Activated naive CD4-positive, alpha-beta T cell treated with anti-CD3 and anti-CD28 coated beads for 36 hours (primary cell): ENCODE measurements at regions not wholly inside any gene's neighbourhood (a gene's known extent, or its start where the extent isn't known, plus 50 kb on each side); places are given as distances from the start of the nearest gene placed in this dataset.

ENCODE experiments used
- CTCF ChIA-PET: fragments of 350-600 bp; sonication (Branson Sonifier 250); formaldehyde crosslinking; loops from one replicate; lab custom pipeline; 2021; ENCODE audit warnings: antibody characterized with exemption; lab: Charles Lee
- DNase-seq: peaks from one replicate; pipeline ENCODE4 v3.0.0-alpha.2; 2020
- H3K27ac Mint-ChIP-seq: one replicate; pipeline ENCODE4 v1.8.0; 2021; ENCODE audit warnings: mild to moderate bottlenecking, mixed read lengths
- H3K27me3 Mint-ChIP-seq: one replicate; pipeline ENCODE4 v1.8.0; 2021; ENCODE audit warnings: low read depth, mixed read lengths
- H3K36me3 Mint-ChIP-seq: one replicate; pipeline ENCODE4 v1.8.0; 2021; ENCODE audit warnings: low read depth, mixed read lengths
- H3K4me1 Mint-ChIP-seq: one replicate; pipeline ENCODE4 v1.8.0; 2021; ENCODE audit warnings: low read depth, mixed read lengths
- H3K4me3 Mint-ChIP-seq: one replicate; pipeline ENCODE4 v1.8.0; 2021; ENCODE audit warnings: mild to moderate bottlenecking, moderate library complexity, mixed read lengths
- H3K9me3 Mint-ChIP-seq: one replicate; pipeline ENCODE4 v1.8.0; 2021; ENCODE audit warnings: mixed read lengths
- intact Hi-C: fragments of 100-400 bp; cut with micrococcal nuclease; formaldehyde crosslinking; loops from one replicate; pipeline ENCODE4 v1.15.1; 2023

DNA sequence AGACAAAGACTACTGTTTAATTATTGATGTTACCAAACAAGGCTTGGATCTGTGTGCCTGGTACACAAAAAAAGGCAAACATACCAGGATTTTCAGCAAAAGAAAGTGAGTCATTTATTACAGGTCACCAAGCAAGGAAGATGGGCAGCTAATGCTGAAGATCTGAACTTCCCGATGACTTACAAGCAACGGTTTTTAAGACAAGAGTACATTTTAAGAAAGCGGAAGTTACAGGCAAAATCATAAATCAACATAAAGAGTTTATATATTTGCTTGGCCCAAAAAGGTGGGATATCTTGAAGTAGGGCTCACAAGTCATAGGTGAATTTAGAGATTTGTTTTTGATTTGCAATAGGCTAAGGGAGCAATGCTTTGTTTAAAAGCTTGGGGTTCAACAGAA lies 125.4 kb upstream of the SPATA16 start:
- no peaks in the 10 kb centered on the region for H3K27me3 Mint-ChIP-seq
- H3K9me3 Mint-ChIP-seq, result no peaks in the 10 kb centered on the region
- intact Hi-C loops, result no loop called here
- CTCF ChIA-PET, result no interaction called here
- DNase-seq, result no peak
- no peaks in the 10 kb centered on the region for H3K36me3 Mint-ChIP-seq
- no peak overlapping the region for H3K27ac Mint-ChIP-seq
- H3K4me1 Mint-ChIP-seq, result no peaks in the 10 kb centered on the region
- no peak overlapping the region for H3K4me3 Mint-ChIP-seq

DNA sequence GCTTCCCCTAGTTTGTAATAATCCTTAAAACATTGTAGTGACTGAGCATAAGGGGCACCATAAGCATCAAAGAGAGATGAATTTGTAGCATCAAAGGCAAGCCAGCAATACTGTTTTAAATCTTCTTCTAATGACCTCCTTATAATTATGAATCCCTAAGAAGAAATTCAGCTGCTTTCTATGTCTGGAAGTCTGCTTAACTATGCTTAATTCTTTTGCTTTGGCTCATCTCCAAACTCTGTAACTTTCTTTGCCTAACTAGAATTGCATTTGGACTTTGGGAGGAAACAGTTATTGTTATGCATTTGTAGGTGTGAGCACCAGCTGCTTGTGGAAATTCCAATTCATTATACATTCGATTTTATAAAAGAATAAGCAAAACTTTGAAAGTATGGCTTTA lies 117.7 kb upstream of the SPATA16 start:
- H3K4me1 Mint-ChIP-seq, result no peaks in the 10 kb centered on the region
- DNase-seq, result no peak
- H3K9me3 Mint-ChIP-seq, result peaks cover 5% of the 10 kb centered on the region
- H3K27ac Mint-ChIP-seq, result no peak overlapping the region
- intact Hi-C loops, result no loop called here
- no peaks in the 10 kb centered on the region for H3K27me3 Mint-ChIP-seq
- no peak overlapping the region for H3K4me3 Mint-ChIP-seq
- CTCF ChIA-PET, result interaction anchor here (0.6 kb wide), 2 partner anchors 15 to 24 kb away, joined by 3 read pairs; no protein-coding TSS in a partner anchor
- H3K36me3 Mint-ChIP-seq, result no peaks in the 10 kb centered on the region

DNA sequence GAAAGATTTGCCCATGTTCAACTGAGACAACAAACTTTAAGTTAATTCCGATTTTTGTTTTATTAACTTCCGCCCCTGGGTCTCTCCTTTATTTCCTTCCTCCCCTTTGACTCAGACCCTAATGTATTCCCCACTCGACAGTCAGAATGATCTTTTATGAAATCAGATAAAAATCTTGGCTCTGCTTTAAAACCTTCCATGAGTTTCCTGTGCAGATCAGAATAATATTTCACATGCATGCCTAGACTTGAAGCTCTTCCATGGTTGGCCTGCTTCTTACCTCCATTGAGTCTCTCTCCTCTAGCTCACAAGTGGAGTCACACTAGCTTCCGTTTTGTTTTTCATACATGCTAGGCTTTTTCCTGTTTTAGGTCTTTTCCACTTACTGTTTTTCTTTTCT lies 116.8 kb upstream of the SPATA16 start:
- Mint-ChIP-seq H3K4me3 (no peak overlapping the region), H3K9me3 (peaks cover 5% of the 10 kb centered on the region), H3K4me1 (no peaks in the 10 kb centered on the region), H3K27me3 (no peaks in the 10 kb centered on the region), H3K36me3 (no peaks in the 10 kb centered on the region), H3K27ac (no peak overlapping the region)
- CTCF ChIA-PET, result no interaction called here
- intact Hi-C loops, result no loop called here
- DNase-seq, result no peak

DNA sequence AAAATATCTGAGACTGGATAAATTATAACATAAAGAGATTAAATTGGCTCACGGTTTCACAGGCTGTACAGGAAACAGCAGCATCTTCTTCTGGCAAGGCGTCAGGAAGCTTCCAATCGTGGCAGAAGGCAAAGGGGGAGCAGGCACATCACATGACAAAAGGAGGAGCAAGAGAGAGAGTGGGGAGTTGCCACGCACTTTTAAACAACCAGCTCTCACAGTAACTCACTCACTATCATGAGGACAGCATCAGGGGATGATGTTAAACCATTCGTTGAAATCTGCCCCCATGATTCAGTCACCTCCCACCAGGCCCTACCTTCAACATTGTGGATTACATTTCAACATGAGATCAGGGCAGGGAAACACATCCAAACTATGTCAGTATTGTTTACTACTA lies 114.5 kb upstream of the SPATA16 start:
- Mint-ChIP-seq H3K4me1 (no peaks in the 10 kb centered on the region), H3K27me3 (no peaks in the 10 kb centered on the region), H3K4me3 (no peak overlapping the region), H3K27ac (no peak overlapping the region), H3K9me3 (peaks cover 5% of the 10 kb centered on the region), H3K36me3 (no peaks in the 10 kb centered on the region)
- CTCF ChIA-PET, result no interaction called here
- no peak for DNase-seq
- intact Hi-C loops, result no loop called here

DNA sequence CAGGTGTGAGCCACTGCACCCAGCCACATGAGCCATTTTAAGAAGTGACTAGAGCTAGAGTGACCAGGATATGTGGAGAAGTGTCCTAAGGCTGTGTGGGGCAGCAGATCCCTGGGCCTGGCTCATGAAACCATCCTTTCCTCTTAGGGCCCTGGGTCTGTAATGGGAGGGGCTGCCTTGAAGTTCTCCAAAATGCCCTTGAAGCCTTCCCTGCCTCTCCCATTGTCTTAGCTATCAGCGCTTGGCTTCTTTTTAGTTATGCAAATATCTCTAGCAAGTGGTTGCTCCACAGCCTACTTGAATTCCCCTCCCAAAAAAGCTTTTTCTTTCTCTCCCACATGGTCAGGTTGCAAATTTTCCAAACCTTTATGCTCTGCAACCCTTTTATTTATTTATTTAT lies 112.4 kb upstream of the SPATA16 start:
- intact Hi-C loops, result no loop called here
- Mint-ChIP-seq H3K36me3 (no peaks in the 10 kb centered on the region), H3K27me3 (no peaks in the 10 kb centered on the region), H3K4me1 (no peaks in the 10 kb centered on the region), H3K4me3 (no peak overlapping the region), H3K27ac (no peak overlapping the region), H3K9me3 (peaks cover 4% of the 10 kb centered on the region)
- DNase-seq, result no peak
- CTCF ChIA-PET, result no interaction called here

DNA sequence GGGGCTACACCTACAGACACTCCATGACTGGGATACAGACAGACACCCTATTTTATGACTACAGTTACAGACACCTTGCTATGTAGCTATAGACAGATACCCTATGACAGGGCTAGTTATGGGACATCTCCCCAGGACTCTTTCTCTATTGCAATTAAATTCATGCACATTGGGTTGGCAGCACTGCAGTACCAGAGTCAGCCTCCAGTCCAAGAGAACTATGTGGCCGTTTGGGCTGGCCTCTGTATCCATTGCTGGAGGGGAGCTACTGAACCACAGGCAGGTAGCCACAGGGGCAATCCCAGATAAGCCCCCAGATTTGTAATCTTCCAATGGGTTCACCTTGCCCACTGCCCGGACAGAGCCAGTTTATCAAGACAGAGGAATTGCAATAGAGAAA lies 108.4 kb upstream of the SPATA16 start:
- CTCF ChIA-PET, result no interaction called here
- Mint-ChIP-seq H3K36me3 (no peaks in the 10 kb centered on the region), H3K27ac (no peak overlapping the region), H3K4me1 (no peaks in the 10 kb centered on the region), H3K27me3 (no peaks in the 10 kb centered on the region), H3K4me3 (no peak overlapping the region), H3K9me3 (no peaks in the 10 kb centered on the region)
- intact Hi-C loops, result no loop called here
- DNase-seq, result no peak

DNA sequence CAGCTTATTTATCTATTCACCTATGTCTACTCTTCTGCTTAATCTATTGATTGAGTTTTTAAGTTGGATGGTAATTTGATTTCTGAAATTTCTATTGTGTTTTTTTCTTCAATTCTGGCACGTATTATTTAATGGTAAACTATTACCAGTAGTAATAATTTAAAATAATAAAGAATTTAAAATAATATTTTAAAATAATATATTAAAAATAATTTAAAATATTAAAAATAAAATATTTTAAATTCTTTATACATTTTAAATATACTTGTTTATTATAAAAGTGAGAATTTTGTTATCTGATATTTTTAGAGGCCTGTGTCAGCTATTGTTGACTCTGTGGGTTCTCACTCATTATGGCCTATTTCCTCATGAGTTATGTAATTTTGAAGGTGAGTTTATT lies 100.7 kb upstream of the SPATA16 start:
- no peak overlapping the region for H3K4me3 Mint-ChIP-seq
- no peaks in the 10 kb centered on the region for H3K36me3 Mint-ChIP-seq
- no peak for DNase-seq
- H3K4me1 Mint-ChIP-seq, result no peaks in the 10 kb centered on the region
- CTCF ChIA-PET, result no interaction called here
- no peaks in the 10 kb centered on the region for H3K9me3 Mint-ChIP-seq
- H3K27ac Mint-ChIP-seq, result no peak overlapping the region
- no peaks in the 10 kb centered on the region for H3K27me3 Mint-ChIP-seq
- intact Hi-C loops, result no loop called here

DNA sequence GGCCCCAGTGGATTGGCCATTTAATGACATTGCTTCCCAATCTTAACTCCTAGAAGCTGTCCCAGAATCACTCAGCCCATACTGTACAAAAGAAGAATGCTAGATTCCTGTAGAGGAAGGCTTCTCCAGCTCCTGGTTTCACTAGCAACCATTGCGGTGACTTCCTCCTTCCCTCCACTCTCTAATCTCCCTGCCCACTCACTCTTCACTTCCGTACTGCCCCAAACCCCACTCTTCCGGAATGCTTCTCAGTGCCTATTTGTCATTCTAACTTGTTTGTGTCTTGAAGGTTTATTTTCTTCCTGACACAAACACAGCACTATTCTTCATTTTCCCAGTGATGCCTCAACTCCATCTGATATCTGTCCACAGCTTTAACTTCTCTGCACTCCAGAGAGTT lies 97.1 kb upstream of the SPATA16 start:
- Mint-ChIP-seq H3K27ac (no peak overlapping the region), H3K9me3 (no peaks in the 10 kb centered on the region), H3K4me1 (no peaks in the 10 kb centered on the region), H3K36me3 (no peaks in the 10 kb centered on the region), H3K4me3 (no peak overlapping the region), H3K27me3 (no peaks in the 10 kb centered on the region)
- intact Hi-C loops, result no loop called here
- CTCF ChIA-PET, result no interaction called here
- DNase-seq, result no peak

DNA sequence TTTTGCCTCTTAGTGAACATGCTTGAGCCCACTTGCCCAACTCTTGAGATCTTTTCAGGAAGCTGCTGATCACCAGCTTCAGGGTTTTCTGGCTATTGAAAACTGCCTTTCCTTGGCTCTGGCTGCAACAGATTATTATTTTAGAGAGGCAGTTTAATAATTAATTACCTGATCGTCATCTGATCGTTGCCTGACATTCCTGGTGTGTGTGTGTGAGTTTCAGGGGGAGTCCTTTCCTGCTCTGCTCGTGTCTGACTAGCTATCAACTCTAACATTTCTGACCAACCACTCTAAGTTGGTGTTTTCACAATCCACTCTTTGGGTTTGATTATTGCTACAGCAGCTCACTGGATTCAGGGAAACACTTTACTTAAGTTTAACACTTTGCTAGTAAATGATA lies 84.3 kb upstream of the SPATA16 start:
- Mint-ChIP-seq H3K4me3 (no peak overlapping the region), H3K27me3 (no peaks in the 10 kb centered on the region), H3K9me3 (peaks cover 5% of the 10 kb centered on the region), H3K27ac (no peak overlapping the region), H3K36me3 (no peaks in the 10 kb centered on the region), H3K4me1 (no peaks in the 10 kb centered on the region)
- CTCF ChIA-PET, result no interaction called here
- intact Hi-C loops, result no loop called here
- no peak for DNase-seq

DNA sequence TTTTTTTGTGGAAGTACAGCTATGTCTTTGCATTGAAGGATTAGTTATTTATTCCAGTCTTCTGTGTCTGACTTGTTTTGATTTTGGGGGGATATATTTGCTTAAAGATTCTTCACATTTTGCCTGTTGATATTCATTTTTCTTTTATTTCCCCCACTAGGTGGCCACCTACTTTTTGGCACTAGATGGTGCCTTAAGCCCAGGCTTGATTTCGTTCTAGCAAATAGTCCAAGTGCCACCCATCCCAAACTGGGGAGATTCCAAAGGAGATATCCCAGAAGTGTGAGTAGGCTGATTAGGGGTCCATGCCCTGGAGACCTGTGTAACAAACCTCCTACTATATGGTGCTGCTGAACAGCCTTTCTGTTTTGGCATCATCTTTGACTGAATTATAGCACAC lies 80.0 kb upstream of the SPATA16 start:
- no peak for DNase-seq
- no peaks in the 10 kb centered on the region for H3K27me3 Mint-ChIP-seq
- intact Hi-C loops, result no loop called here
- H3K27ac Mint-ChIP-seq, result no peak overlapping the region
- H3K9me3 Mint-ChIP-seq, result peaks cover 5% of the 10 kb centered on the region
- no peaks in the 10 kb centered on the region for H3K36me3 Mint-ChIP-seq
- CTCF ChIA-PET, result interaction anchor here (0.6 kb wide), 1 partner anchor 333 kb away, joined by 3 read pairs; no protein-coding TSS in a partner anchor
- H3K4me3 Mint-ChIP-seq, result no peak overlapping the region
- H3K4me1 Mint-ChIP-seq, result no peaks in the 10 kb centered on the region

DNA sequence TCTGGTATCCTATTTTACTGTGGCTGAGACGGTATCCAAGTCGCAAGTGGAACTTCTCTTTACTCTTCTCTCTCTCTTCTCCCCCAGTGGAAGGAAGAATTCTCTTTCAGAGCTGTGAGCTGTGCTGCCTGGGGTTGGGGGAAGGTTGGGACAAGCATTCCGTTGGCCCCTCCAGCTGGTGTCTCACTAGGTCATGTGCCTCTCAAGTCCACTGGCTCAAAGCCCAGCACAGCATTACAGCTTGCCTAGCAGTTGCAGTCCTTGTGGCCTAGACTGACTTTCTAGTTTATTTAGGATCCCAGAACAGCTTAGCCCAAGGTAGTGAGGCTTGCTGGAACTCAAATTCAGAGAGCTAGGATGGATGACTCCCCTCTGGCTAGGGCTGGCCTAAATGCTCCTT lies 76.1 kb upstream of the SPATA16 start:
- Mint-ChIP-seq H3K36me3 (no peaks in the 10 kb centered on the region), H3K4me1 (no peaks in the 10 kb centered on the region), H3K9me3 (peaks cover 5% of the 10 kb centered on the region), H3K4me3 (no peak overlapping the region), H3K27ac (no peak overlapping the region), H3K27me3 (no peaks in the 10 kb centered on the region)
- intact Hi-C loops, result no loop called here
- DNase-seq, result no peak
- CTCF ChIA-PET, result no interaction called here

DNA sequence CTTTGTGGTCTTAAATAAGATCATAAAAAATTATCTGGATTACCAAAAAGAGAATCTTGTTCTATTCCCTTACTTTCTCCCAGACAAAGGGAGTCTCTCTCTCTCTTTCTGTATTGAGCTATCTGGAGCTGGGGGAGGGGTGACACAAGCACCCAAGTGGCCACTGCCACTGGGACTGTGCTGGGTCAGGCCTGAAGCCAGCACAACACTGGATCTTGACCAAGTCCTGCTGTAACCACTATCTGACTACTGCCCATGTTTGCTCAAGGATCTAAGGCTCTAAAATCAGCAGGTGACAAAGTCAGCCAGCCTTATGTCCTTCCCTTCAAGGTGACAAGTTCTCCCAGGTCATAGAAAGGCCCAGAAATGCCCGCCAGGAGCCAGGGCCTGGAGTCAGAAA lies 75.0 kb upstream of the SPATA16 start:
- no peak overlapping the region for H3K27ac Mint-ChIP-seq
- H3K4me1 Mint-ChIP-seq, result no peaks in the 10 kb centered on the region
- no peak overlapping the region for H3K4me3 Mint-ChIP-seq
- intact Hi-C loops, result no loop called here
- no peaks in the 10 kb centered on the region for H3K36me3 Mint-ChIP-seq
- H3K9me3 Mint-ChIP-seq, result peaks cover 5% of the 10 kb centered on the region
- no peak for DNase-seq
- no peaks in the 10 kb centered on the region for H3K27me3 Mint-ChIP-seq
- CTCF ChIA-PET, result no interaction called here

DNA sequence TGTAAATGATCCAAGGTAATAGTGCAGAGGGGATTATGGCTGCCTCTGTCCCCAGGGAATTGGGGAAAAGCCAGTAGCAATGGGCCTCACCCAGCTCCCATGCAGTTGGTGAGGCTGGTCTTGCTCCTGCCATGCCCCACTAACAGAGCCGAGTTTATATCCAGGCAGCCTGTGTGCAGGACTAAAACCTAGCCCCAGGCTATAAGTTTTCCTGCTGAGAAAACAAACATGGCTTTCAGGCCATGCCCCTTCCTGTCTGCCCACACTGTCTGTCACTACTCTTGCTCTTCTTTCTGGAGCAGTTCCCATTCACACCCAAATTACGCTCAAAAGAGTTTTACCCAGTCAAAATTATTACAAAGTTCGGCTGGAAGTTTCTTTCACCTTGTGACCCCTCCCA lies 73.5 kb upstream of the SPATA16 start:
- intact Hi-C loops, result no loop called here
- no peaks in the 10 kb centered on the region for H3K27me3 Mint-ChIP-seq

DNA sequence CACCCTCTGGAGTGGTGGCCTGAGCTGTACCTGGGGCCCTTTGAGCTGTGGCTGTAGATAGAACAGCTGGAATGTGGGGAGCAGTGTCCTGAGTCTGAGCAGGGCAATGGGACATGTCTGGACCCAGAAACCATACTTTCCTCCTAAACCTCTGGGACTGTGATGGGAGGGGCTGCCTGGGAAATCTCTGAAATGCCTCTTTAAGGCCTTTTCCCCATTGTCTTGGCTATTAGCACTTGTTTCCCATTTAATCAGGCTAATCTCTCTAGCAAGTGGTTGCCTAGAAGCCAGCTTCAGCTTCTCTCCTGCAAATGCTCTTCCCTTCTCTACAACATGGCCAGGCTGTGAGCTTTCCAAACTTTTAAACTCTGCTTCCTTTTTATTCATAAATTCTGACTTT lies 58.5 kb upstream of the SPATA16 start:
- no peak overlapping the region for H3K27ac Mint-ChIP-seq
- H3K27me3 Mint-ChIP-seq, result no peaks in the 10 kb centered on the region
- CTCF ChIA-PET, result no interaction called here
- H3K4me3 Mint-ChIP-seq, result no peak overlapping the region
- no peaks in the 10 kb centered on the region for H3K4me1 Mint-ChIP-seq
- H3K36me3 Mint-ChIP-seq, result no peaks in the 10 kb centered on the region
- intact Hi-C loops, result no loop called here
- DNase-seq, result no peak
- peaks cover 10% of the 10 kb centered on the region for H3K9me3 Mint-ChIP-seq

More for the DNA sequence above, 73.5 kb upstream of the SPATA16 start:
- Mint-ChIP-seq H3K4me1 (no peaks in the 10 kb centered on the region), H3K4me3 (no peak overlapping the region), H3K9me3 (no peaks in the 10 kb centered on the region), H3K27ac (no peak overlapping the region), H3K36me3 (no peaks in the 10 kb centered on the region)
- CTCF ChIA-PET, result no interaction called here
- no peak for DNase-seq
